H7 (cell line): ENCODE measurements at regions not wholly inside any gene's neighbourhood (a gene's known extent, or its start where the extent isn't known, plus 50 kb on each side); places are given as distances from the start of the nearest gene placed in this dataset.

Experiments used
- DNase-seq: peaks from one replicate; pipeline ENCODE4 v3.0.0; 2012
- H3K27me3 ChIP-seq: 2 replicates; pipeline ENCODE4 v1.6.0; 2011; ENCODE audit warnings: mild to moderate bottlenecking, low read length; ENCODE audit not compliant: control insufficient read depth, insufficient read depth
- H3K36me3 ChIP-seq: replicated peaks from 2 replicates; pipeline ENCODE4 v1.5.1; 2011; ENCODE audit warnings: low read length; ENCODE audit not compliant: control insufficient read depth, insufficient read depth
- H3K4me3 ChIP-seq: 2 replicates; pipeline ENCODE4 v1.5.1; 2011; ENCODE audit warnings: low read depth, mild to moderate bottlenecking, control low read depth, low read length, moderate library complexity; ENCODE audit not compliant: insufficient read depth

GRCh38 chr13:62997038-62997599 lies 1581.5 kb upstream of the PCDH20 start:
- Histone ChIP-seq H3K27me3 (no peaks in the 10 kb centered on the region), H3K36me3 (no peaks in the 10 kb centered on the region)
- no peak for DNase-seq

GRCh38 chr13:62973804-62974203 lies 1558.2 kb upstream of the PCDH20 start:
- H3K36me3 ChIP-seq = no peaks in the 10 kb centered on the region
- no peak for DNase-seq
- no peak overlapping the region for H3K4me3 ChIP-seq
- H3K27me3 ChIP-seq = no peaks in the 10 kb centered on the region

More at GRCh38 chr13:62997038-62997599, 1581.5 kb upstream of the PCDH20 start:
- H3K4me3 ChIP-seq = no peak overlapping the region

DNA sequence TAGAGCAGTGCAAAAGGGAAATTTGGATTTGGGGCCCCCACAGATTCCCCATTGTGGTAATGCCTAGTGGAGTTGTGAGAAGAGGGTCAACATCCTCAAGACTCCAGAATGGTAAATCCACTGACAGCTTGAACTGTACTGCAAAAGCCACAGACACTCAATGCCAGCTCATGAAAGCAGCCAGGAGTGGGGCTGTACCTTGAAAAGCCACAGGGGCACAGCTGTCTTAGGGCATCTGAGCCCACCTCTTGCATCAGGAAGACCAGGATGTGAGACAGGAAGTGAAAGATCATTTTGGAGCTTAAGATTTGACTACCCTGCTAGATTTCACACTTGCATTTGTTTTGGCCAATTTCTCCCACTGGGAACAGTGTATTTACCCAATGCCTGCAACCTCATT lies 1548.9 kb upstream of the PCDH20 start:
- Histone ChIP-seq H3K36me3 (no peaks in the 10 kb centered on the region), H3K4me3 (no peak overlapping the region), H3K27me3 (no peaks in the 10 kb centered on the region)
- DNase-seq = no peak

- Histone ChIP-seq H3K36me3 (no peaks in the 10 kb centered on the region), H3K4me3 (no peak overlapping the region), H3K27me3 (no peaks in the 10 kb centered on the region)
- no peak for DNase-seq
Measured at GRCh38 chr13:62960723-62961122, 1545.1 kb upstream of the PCDH20 start.

DNA sequence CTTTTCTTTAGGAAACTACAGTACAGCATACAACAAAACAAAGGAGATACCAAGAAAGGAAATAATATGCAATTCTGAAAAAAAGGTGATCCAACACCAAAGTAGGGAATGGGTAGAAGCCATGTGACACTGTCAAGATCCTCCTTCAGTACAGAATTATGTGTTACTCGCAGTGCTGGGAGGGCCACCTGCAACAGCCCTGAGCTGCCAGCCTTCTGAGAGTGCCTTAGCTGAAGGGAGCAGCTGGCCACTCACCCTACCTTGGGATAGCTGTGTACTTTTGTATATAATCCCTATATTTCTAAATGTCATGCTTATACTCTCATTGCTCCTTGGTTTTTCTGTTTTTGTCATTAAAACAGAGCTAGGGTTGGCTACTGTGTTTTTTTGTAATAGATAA lies 1518.2 kb upstream of the PCDH20 start:
- no peaks in the 10 kb centered on the region for H3K36me3 ChIP-seq
- no peaks in the 10 kb centered on the region for H3K27me3 ChIP-seq
- no peak for DNase-seq
- H3K4me3 ChIP-seq = no peak overlapping the region

DNA sequence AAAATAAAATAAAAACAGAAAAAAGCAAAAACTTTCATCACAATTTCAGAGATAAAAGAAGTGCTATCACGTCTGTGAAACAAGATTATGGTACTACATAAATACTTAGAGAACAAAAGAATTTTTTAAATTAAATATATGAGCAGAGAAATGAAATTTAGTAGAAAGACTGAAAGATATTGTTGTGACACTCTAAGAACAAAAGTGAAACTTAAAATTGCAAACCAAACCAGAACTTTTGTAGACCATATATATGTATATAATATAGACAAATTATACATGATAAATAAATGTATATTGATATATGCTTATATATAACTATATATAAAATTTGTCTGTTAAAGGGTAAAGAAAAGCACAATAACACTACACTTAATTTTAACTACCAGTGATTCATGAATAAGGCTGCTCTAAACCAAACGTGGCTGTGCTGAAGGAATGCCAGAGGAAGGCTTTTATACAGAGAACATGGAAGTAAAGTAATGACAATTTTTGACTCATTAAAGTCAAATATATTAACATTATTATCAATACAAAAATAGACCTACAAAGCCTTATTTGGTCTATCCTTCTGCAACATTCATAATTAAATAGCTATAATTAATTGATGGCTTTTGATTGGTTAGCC lies 1516.7 kb upstream of the PCDH20 start:
- H3K36me3 ChIP-seq = no peaks in the 10 kb centered on the region
- H3K27me3 ChIP-seq = no peaks in the 10 kb centered on the region
- no peak for DNase-seq
- no peak overlapping the region for H3K4me3 ChIP-seq

- no peaks in the 10 kb centered on the region for H3K36me3 ChIP-seq
- no peaks in the 10 kb centered on the region for H3K27me3 ChIP-seq
- H3K4me3 ChIP-seq = no peak overlapping the region
- no peak for DNase-seq
Measured at GRCh38 chr13:62931853-62932252, 1516.2 kb upstream of the PCDH20 start.

DNA sequence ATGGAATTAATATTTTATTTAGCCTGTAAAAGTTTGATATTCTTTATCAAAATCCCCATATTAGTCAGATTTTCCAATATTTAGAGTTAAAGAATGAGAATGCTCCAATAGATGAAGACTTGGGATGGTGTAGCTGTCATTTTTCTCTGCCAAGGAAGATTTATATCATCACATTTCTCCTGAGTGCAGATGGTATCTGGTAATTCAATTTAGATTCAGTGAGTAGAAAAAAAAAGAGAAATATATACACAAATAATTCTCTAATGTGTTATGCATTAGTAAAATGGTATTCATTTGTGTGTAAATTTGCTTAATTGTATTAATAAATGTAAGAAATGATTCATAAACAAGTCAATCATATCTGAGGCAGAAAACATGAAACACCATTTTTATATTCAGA lies 1508.7 kb upstream of the PCDH20 start:
- Histone ChIP-seq H3K36me3 (no peaks in the 10 kb centered on the region), H3K27me3 (no peaks in the 10 kb centered on the region), H3K4me3 (no peak overlapping the region)
- DNase-seq = no peak

DNA sequence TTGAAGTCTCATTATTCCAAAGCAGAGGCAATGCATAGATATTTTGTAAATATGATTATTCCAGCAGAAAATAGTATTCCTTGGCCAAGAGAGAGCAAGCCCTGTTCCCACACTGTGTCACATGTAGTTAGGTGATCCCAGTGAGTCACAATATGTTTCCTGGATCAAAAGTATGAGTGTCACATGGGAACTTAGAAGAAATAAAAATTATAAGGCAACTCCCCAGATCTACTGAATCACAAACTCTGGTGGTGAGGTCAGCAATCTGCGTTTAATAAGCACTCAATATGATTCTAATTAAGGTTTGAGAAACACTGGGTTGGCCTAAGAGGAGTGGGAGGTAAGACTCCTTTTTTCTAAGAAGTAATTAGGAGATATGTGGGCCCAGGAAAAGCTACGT lies 1504.5 kb upstream of the PCDH20 start:
- no peak for DNase-seq
- H3K36me3 ChIP-seq = no peaks in the 10 kb centered on the region
- H3K4me3 ChIP-seq = no peak overlapping the region
- no peaks in the 10 kb centered on the region for H3K27me3 ChIP-seq

DNA sequence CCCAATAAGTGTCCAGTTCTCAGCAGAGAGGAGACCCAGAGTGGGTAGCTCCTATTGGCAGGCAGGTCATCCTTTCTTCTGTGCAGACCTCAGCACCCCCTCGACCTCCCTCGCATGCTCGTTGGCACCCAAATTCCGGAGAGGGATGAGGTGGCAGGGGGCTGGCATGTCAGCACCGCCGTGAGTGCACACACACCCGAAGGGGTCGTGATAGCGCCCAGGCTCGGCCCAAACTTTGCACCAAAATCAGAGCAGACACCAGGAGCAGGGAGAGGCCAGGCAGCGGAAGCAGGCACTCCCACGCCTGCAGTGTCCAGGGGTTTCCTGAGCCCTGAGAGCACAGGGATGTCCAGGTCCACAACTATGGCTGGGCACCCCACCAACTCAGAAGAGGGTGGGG lies 1503.8 kb upstream of the PCDH20 start:
- H3K36me3 ChIP-seq = no peaks in the 10 kb centered on the region
- no peaks in the 10 kb centered on the region for H3K27me3 ChIP-seq
- no peak for DNase-seq
- H3K4me3 ChIP-seq = no peak overlapping the region

- Histone ChIP-seq H3K4me3 (no peak overlapping the region), H3K36me3 (no peaks in the 10 kb centered on the region), H3K27me3 (no peaks in the 10 kb centered on the region)
- DNase-seq = no peak
Measured at GRCh38 chr13:62910541-62911060, 1495.0 kb upstream of the PCDH20 start.

GRCh38 chr13:62908321-62908720 lies 1492.7 kb upstream of the PCDH20 start:
- H3K27me3 ChIP-seq = no peaks in the 10 kb centered on the region
- H3K4me3 ChIP-seq = no peak overlapping the region
- no peak for DNase-seq
- no peaks in the 10 kb centered on the region for H3K36me3 ChIP-seq

DNA sequence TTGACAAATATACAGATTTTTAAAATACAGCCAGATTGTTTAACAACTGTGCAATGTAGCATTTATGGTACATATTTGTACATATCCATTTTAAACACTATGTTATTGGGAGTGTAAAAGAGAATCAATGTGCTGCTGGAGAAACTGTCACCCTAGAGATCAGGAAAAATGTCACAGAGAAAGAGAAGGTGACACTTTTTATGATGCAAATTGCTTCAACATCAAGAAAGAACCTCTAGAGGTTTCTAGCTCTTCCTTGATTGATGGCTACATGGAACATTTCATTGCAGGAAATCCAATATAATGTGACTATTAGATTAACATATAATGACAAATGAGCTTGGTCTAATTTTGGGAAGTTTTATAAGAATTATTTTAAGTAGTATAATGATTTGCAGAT lies 1491.2 kb upstream of the PCDH20 start:
- Histone ChIP-seq H3K36me3 (no peaks in the 10 kb centered on the region), H3K4me3 (no peak overlapping the region), H3K27me3 (no peaks in the 10 kb centered on the region)
- no peak for DNase-seq

DNA sequence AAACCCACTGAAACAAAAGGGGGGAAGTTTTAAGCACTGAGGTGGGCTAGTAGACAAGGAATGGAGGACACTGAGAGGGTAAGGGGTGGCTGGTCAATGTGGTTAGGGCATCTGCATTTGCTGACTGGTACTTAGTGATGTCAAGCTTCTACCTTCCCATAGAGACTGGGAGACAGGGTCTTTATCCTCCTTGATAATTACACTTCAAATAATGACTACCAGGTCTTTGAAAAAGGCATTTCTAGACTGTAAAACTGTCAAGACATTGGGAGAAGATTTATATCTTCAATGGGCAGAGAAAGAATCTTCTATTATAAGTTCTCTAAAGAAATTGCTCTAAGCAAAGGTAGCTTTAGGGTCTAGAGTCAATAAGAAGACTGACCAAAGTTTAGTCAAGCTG lies 1490.8 kb upstream of the PCDH20 start:
- H3K4me3 ChIP-seq = no peak overlapping the region
- no peak for DNase-seq
- no peaks in the 10 kb centered on the region for H3K27me3 ChIP-seq
- no peaks in the 10 kb centered on the region for H3K36me3 ChIP-seq

DNA sequence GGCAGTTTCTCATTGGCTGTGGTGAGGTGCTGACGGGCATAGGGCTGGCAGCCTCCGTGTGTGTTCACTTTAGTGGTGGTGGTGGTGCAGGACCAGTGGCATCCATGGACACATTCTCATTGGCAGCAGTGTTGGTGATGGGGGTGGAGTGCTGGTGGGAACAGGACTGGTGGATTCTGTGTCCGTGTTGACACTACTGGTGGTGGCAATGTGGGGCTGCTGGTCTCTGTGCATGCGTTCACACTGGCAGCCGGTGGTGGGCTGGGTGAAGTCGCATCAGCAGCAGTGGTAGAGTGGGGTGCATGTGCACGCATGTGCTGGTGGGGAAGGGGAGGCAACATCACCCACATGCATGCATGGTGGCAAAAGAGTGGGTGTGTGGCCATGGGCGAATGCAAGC lies 1471.4 kb upstream of the PCDH20 start:
- no peak for DNase-seq
- no peaks in the 10 kb centered on the region for H3K36me3 ChIP-seq
- H3K27me3 ChIP-seq = no peaks in the 10 kb centered on the region

DNA sequence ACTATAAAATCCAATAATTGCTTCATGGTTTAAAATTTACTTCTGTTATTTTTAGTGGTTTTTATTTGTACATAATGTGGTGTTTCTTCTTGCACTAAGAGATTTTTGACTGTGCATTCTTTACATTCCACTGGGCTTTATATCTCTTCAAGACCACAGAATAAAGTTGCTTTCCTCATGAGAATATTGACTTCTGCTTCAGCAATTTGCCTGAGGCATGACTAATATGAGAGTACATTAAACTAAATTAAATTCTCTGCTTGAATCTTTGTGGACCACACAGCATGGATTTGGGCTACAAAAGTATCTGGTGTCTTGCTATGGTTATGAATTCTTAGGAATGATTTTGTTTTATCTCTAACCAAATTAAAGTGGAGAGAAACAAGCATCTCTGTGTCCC lies 1463.4 kb upstream of the PCDH20 start:
- Histone ChIP-seq H3K27me3 (no peaks in the 10 kb centered on the region), H3K4me3 (no peak overlapping the region), H3K36me3 (no peaks in the 10 kb centered on the region)
- no peak for DNase-seq

More for the DNA sequence above, 1471.4 kb upstream of the PCDH20 start:
- no peak overlapping the region for H3K4me3 ChIP-seq
